ENCODE measurements at regions not wholly inside any gene's neighbourhood (a gene's known extent, or its start where the extent isn't known, plus 50 kb on each side); places are given as distances from the start of the nearest gene placed in this dataset.
"Not testable (repeated sequence)": the region's sequence is repeated elsewhere in the genome, so short reads cannot be mapped to it uniquely, and the experiment has no call there.

DNA sequence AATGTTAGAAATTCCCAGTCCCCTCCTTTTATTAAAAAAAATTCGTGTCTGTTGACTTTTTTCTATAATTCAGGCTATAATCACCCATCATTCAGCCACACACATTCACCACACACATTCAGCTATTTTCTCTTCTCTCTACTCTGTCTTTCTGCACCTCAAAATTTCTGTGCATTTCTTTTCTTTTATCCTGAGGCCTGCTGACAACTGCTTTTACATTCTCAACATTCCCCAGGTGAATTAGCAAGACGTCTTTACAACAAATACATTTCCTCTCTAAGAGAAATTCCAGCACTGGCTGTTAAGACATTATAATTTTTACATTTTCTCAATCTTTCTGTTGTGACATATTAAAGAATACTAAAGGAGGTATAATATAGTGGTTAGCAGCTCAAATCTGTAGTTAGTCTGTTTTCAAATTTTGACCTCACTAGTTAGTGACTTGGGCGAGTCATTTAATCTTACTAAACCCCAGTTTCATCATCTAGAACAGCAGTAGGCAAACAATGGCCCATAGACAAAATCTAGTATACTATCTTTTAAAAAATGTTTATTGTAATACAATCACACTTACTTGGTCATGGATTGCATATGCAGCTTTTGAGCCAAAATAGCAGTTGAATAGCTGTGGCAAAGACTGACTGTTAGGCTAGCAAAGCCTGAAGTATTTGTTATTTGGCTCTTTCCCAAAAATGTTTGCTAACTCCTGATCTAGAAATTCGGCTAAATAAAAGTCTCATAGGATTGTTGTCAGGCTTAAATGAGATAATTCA is 350.7 kb downstream of the NSUN3 start:
- no peak for DNase-seq

DNA sequence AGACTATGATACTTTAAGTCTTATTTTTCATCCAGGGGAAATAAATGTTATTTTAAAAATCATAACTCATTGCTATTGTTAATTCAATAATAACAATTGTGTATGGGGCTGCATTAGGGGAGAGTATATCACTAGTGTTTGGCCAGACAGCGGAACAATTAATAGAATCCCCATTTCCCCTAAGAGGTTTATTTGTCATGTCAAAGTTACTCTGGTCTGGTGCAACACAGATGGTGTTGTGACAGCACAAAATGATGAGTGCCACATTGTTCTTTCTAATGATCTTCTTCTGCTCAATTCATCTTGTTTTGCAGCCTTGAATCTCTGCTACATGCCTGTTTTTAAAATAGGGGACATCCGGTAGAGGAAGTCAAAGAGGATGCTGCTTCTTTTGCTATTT is 351.6 kb downstream of the NSUN3 start:
- no peak for DNase-seq

DNA sequence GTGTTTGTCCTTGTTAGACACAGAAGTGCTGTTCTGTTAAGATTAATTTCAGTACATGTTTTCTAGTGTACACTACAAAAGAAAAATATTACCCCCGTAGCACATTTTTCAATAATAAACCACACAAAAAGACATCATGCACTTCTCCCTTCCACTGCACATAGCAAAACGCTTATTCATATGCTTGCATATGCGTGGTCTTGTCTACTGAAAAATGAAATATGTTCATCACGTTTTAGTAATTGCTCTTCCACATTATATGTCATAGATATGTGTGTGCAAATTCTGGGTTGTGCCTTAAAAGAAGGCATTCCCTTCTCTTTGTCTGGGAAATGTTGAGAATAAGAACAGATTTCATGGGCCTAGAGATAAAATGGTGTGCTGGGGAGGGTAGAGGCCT is 353.9 kb downstream of the NSUN3 start:
- DNase-seq = no peak

DNA sequence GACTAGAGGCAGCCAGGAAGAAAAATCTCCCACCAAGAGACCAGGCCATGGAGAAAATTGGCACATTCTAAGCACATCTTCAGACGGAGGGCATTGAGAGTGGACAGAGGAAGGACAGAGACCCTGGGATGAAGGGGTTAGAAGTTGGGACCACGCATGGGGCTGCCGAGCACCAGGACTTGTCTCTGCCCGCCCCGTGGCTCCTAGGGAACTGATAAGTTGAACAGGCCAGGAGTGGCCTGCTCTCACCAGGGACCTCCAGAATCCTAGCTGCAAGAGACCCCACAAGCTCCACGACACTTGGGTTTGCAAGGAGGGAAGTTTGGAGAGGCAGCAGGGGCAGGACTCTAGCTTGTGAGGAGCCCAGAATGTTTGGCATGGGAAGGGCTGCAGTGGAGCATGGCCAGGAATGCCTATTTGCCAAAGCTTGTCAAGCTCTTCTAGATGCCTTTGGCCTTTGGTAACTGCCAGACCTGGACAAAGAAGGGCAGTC is 355.1 kb downstream of the NSUN3 start:
- no peak for DNase-seq

DNA sequence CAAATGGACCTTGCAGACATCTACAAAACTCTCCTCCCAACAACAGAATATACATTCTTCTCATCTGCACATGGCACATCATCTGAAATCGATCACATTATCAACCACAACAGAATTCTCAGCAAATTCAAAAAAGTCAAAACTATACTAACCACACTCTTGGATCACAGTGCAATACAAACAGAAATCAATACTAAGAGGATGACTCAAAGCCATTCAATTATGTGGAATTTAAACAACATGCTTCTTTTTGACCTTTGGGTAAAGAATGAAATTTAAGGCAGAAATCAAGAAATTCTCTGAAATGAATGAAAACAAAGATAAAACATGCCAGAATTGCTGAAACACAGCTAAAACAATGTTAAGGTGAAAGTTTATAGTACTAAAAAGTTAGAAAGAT is 358.1 kb downstream of the NSUN3 start:
- no peak for DNase-seq

DNA sequence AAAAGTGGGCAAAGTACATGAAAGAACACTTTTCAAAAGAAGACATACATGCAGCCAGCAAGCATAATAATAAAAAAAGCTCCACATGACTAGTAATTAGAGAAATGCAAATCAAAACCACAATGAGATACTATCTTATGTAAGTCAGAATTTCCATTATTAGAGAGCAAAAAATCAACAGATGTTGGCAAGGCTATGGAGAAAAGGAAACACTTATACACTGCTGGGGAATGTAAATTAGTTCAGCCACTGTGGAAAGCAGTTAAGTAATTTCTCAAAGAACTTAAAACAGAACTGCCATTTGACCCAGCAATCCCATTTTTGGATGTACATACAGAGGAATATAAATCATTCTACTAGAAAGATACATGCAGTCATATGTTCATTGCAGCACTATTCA is 360.7 kb downstream of the NSUN3 start:
- no peak for DNase-seq

DNA sequence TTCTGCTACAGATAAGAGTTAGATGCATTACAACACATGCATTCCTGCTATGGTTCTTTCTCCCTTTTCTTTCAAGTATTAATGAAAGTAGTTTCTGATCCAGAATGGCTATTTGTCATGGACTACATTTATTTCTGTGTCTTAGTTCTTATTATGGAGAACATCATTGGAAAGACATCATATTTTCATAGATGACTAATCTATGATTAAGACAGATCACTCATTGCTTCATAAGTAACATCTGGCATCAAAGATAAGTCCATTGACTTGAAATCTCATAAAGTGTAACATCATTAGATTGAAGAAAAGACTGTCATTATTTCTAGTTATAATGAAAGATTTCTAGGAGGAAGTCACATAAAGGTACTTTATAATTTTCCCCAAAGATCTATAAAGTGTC is 366.7 kb downstream of the NSUN3 start:
- no peak for DNase-seq

DNA sequence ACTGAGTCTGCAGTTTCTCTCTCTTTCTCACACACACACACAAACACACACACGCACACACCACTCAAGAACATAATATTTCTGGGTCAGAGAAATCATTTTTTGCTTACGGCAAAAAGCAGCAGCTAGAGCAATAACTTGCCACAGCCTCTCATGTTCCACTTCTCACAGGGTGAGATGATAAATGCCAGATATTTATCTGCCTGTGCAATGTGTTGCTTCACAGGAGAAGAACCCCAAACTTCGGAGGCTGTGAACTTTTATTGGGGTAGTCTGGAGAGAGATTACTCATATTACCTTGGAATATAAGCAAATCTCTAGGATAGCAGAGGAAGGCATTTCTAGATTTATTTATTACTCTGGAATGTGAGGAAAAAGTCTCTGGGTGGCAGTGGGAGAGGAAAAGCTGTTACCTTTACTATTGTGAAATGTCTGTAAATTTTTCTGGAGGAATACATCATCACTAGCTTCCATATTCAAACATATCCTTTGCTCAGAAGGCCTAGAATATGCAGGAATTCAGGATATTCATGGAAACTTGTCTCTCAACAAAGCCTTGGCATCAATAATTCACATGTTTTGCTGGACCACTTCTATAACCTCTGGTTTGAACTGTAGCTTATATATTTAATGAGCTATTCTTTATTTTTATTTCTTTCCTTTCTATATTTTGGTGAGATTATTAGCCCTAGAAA is 369.2 kb downstream of the NSUN3 start:
- no peak for DNase-seq

DNA sequence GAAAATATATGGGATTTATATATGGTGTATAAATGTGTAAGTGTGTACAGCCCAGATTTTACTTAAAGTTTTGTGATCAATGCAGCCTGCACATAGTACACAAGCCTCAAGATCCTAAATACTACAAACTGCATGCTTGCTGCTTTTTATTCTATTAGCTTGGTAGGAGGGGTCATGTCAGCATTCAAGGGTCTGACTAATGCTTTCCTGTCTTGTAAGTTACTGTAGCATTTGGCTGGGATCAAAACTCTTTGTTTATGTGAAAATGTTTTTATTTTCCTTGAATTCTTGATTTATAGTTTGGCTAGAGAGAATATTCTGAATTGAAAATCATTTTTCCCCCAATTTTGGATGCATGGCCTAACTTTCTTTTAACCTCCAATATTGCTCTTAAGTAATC is 370.9 kb downstream of the NSUN3 start:
- no peak for DNase-seq

DNA sequence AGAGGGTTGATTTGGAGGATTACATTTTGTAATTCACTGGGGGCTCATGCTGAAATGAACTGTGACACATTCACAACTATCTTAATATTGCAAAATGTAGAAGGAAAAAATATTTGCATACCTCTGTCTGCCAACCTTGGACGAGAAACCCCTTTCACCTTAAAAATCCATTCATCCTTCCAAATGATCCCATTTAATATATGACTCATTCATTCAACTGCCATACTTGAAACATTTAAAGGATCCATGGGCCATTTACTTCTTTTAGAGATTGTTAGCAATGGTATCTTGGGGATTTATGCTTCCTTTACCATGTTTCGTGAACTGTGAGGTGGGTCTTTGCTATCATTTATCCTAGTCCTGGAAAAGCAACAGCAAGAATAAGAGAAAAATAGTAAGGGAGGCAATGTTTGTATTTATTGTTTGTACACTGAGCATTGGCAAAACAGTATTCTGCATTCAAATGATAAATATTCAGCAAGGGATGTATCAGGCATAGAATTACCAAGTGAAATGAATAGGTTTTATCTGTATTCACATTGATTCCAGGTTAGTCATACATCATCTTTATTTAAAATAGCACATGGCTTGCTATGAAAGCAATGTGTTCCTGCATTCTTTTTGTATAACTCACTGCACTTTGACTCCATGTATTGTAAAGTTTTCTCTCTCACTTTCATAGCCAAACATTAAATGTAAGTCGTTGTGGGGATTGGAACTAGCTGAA is 378.1 kb downstream of the NSUN3 start:
- DNase-seq = no peak

DNA sequence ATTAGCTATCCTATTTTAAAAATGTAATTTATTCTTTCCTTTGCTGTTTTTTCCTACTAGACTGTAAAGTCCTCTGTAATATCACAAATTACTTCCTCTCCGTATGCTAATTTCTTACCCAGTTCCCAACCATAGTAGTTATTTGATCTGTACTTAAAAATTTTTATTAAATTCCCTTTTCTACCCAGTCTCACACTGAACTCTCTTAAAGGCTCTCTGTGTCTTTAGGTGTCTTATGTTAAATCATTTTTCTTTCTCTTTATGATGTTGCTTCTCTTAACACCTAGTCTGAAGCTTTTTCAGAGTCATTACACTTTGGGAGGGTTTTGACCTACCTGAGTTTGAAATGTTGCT is 378.6 kb downstream of the NSUN3 start:
- DNase-seq = no peak

DNA sequence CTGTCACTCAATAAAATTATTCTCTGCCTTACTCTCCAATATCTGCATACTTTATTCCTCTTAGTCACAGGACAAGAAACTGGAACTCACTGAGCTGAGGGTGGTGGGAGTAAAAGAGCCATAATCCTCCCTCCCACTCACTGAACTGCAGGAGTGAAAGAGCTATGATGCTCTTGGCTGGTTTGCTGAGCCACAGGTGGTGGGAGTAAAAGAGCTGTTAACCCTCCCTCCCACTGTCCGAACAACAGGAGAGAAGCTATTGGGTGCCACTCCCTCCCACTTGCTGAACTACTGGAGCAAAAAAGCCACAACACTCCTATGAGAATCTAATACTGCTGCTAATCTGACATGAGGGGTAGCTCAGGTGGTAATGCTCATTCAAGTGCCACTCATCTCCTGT is 391.0 kb downstream of the NSUN3 start:
- DNase-seq = no peak

DNA sequence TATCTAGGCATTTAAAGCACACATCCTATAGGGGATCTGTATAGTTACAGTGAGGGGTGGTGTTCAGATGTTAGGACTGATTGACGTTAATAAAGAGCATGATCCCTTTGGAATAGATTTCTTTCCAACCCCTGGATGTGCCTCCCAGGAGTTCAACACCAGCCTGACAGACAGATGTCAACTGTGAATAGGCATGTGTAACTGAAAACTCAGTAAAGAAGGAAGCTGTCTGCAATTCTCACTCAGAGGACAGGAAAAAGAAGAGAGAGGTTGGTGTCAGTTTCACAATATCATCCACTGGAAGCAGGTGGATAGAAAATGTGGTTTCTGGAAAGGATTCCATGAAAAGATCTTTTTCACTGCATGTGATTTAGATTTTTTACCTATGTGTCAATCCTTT is 396.3 kb downstream of the NSUN3 start:
- no peak for DNase-seq

DNA sequence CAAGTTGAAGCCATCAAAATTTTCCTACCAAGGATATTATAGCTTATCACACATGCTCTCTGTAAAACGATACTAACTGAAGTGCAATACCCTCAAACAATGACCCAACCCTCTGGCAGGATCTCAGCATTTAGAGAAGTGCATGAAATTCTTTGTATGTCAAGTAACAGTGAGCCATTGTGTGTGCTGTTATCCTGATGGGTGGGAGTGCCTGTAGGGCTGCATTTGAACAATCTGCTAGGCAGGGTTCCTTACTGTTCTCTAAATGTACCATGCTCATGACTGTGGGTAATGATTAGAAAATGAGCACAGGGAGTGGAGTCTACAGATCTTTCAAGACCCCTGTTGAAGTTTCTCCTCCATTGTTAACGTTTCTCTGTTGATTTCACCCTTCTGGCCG is 398.1 kb downstream of the NSUN3 start:
- DNase-seq = no peak

DNA sequence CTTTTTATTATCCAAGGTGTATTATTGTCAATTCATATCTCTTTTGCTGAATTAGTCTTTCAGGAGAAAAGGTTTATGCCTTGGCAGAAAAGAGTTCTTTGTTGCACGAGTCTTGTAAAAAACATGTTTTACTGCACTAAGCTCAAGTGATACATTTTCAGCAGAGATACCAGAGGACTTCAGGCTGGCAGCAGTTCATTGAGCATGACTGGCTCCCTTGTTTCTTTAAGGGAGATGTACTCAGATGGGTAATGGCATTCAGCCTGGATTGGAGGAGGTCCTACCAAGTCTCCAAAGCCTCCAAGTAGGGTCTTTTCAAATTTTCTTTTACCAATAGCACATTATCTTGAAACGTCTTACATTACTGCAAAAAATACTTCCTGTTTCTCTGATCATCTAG is 400.1 kb downstream of the NSUN3 start:
- DNase-seq = no peak

DNA sequence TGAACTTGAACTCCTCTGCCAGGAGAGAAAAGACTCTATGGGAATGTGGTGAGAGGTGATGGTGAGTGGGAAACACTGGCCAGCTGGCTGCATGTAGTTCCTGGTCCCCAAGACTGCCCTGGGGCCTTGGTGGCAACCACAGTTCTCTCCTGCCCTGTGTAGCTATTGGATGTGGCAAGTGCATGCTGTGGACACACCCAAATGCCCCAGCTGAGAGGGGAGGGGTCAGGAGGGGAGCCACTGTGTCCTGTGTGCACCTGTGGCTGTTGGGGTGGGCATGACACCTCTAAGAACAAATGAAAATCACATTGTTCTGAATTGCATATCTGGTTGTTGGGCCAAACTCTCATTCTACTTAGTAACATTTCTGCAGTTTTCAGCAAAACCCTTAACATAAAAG is 409.6 kb downstream of the NSUN3 start:
- DNase-seq = no peak

DNA sequence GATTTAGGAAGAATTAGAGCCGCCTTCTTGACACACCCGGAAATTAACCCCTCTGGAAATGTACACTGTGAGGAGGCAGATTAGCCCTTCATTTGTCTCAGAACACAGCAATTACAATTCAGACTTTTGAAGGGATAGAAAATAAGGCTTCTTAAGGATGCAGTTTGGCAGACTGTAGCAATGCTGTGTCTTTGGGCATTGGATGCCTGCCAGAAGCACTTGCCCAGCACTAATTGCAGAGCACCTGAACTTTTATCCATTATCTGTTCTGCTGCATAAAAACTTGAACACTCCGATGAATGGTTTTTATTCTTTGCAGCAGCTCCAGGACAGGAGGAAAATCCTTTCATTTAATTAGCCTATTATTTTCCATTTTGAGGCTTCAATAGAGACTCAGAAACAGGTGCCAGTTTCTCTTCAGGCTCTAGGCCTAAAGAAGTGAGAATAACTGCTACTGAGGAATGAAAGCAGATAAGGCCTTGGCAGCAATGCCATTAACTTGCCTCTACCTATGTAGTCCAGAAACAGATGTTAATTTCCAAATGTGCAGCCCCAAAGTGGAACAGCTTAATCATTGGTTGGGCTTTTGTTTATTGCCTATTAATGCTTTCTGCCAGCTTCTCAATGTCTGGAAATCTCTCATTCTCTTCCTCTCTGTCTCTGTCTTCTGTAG is 418.5 kb downstream of the NSUN3 start:
- DNase-seq = no peak

DNA sequence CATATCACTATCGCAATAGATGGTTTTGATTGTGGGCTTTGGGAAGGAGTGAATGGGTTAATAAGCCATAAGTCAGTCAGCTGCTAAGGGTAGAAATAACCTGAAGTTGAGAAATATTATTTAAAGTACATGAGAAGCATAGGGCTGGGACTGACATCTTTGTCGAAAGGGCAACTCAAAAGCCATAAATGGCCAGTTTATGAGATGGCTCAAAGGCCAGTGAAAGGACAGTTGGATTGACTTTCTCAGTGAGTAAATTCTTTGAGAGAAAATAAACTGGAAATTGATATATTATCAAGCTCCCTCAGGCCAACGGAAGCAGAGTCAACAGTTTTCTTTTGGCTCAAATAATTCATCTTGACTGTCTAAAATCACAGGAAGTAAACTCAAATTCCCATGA is 419.8 kb downstream of the NSUN3 start:
- DNase-seq = no peak

DNA sequence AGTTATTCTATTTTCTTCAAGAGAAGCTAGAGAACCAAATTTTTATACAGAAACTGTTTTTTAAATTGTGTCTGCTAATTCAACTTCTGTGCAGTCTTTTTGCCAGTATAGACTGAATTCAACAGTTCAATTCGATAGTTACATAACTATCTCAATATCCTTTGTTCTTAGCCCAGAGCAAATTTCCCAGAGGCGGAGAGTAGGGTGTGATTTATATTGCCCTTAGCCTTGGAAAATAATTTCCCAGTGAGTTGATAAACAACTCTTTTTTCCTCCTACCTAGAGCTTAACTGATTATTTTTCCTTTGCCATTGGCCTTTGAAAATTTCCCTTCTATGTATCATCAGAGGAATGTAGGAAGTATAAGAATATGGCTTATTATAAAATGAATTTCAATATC is 420.5 kb downstream of the NSUN3 start:
- no peak for DNase-seq

DNA sequence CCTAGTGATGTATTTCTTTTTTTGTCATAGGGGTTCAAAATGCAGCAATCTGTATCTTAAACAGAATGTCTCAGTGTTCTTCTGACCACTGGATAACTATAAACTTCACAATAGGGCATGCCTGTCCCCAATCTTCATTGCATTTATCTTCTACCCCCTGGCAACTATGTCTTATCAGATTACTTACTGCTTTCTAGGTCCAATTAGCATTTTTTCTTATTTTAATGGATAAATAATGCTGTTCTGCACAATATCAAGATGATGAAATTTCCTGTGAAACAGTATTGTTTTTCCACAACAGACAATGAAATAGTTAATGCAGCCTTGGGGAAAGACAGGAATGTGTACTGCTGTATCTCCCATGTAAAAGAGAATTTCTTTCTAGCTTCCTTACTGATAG is 432.1 kb downstream of the NSUN3 start:
- no peak for DNase-seq

DNA sequence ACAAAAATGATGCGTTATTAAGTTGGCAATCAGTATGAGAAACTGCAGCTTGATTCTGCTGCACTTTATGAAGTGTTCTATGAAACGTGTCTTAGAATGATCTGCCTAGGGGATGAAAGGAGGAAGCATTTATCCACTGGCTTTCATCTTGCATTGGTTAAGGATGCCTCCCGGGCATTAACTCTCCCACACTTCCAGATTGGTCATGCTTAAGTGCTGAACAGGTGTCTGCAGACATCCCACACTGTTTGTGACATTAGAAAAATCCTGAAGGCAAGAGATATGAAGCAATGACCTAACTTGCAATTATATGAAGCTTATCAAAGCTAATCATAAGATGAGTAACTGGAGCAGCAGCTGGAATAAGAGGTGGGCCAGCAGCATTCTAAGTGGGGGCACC is 437.3 kb downstream of the NSUN3 start:
- no peak for DNase-seq

DNA sequence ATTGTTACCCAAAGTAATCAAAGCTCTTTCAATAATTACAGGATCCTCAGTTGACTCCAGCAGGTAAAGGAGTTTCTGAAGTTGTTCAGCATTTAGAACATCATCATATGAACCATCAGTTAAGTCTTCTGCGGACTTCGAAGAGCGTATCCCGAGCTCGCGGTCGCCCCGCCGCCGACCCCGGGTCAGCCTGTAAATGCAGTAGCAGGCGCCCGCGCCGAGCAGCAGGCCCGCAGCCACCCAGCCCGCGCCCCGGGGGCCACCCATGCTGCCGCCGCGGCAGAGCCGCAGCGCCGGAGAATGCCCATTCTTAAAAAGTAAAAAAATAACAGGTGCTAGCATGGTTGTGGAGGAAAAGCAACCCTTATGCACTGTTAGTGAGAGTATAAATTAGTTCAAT is 444.5 kb downstream of the NSUN3 start:
- not testable (repeated sequence) for DNase-seq

DNA sequence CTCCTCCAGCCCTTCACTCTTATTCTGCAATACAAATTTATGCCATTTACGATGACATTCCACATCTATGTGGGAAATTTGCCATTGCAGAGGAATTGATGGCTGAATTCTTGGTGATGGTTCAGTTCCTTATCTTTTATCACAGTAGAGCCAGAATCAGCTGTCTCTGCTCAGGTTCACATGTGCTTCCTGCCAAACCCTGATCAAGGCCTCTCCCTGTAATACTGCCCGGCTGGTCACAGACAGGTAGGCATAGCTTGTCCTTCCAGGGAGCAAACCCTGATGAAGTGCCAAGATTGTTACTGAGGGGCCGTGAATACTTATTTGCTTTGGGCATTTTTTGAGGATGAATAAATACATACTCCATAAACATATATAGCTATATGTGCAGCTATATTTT is 450.0 kb downstream of the NSUN3 start:
- DNase-seq = no peak

DNA sequence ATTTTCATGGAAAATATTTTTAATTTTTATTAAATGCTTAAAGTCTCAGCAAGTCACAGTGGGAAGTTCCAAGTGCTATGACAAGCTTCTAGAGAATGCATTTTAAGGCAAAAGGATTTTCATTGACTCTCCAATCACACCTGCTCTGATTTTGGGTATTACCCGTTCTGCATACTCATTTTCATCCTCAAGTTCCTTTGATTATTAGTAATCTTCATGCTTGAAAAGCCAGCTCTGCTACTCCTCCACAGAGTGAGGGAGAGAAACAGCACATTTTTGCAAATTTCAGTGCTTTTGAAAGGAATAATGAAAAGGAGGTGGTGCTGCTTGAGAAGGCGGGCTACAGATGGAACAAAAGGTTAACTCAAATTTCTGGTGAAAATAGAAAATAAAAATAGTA is 450.7 kb downstream of the NSUN3 start:
- DNase-seq = no peak

Data from stimulated activated CD4-positive, alpha-beta T cell treated with anti-CD3 and anti-CD28 coated beads, Interleukin-15, amount 100 ng/mL, for 24 hours (primary cell).